ENCODE measurements at regions not wholly inside any gene's neighbourhood (a gene's known extent, or its start where the extent isn't known, plus 50 kb on each side); places are given as distances from the start of the nearest gene placed in this dataset.

DNA sequence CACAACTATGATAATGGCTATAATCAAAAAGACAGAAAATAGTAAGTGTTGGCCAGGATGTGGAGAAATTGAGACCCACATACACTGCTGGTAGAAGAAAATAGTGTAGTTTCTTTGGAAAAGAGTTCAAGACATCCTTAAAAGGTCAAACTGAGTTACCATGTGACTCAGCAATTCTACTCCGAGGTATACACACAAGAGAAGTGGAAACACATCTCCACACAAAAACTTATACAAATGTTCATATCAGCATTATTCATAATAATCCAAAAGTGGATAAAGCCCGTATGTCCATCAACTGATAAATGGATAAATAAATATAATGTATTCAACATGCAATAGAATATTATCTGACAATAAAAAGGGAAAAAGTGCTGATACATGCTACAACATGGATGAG is 532.2 kb downstream of the NR2F1-AS1 start:
- no peak for DNase-seq

DNA sequence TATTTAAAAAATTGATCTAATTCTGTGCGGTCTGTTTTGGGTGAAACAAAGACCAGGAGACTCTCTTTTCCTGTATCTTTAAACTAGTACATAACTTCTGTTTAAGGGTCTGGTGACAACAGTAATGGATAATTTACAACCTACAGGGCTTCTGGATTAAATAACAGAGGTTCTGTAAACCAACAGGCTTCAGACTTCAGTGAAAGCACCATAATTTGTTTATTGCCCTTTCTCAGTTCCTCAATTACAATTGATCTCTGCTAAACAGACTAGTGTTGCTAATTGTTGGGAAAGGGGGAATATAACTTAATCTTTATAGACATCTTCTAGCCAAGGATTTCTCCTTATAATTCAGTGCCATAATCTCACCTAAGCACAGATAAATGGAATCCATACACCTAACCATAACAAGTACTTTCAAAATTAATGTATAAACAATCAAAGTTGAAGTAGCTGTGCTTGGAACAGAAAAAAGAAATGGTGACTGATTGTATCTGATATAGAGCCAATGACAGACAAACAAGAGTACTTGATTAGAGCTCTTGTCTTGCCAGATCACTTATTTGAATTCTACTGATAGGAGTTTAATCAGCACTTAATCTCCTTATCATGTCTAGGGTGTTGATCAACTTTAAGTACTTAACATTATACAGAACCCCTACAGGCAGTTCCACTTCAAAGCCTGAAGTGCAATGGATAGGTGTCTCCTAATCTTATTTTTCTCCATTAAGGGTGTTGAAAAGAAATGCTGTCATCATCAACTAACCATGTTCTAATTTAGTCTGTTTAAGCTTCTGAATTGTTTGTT is 536.0 kb downstream of the NR2F1-AS1 start:
- DNase-seq: no peak

GRCh38 chr5:93039888-93040287 is 541.1 kb downstream of the NR2F1-AS1 start:
- DNase-seq: no peak

DNA sequence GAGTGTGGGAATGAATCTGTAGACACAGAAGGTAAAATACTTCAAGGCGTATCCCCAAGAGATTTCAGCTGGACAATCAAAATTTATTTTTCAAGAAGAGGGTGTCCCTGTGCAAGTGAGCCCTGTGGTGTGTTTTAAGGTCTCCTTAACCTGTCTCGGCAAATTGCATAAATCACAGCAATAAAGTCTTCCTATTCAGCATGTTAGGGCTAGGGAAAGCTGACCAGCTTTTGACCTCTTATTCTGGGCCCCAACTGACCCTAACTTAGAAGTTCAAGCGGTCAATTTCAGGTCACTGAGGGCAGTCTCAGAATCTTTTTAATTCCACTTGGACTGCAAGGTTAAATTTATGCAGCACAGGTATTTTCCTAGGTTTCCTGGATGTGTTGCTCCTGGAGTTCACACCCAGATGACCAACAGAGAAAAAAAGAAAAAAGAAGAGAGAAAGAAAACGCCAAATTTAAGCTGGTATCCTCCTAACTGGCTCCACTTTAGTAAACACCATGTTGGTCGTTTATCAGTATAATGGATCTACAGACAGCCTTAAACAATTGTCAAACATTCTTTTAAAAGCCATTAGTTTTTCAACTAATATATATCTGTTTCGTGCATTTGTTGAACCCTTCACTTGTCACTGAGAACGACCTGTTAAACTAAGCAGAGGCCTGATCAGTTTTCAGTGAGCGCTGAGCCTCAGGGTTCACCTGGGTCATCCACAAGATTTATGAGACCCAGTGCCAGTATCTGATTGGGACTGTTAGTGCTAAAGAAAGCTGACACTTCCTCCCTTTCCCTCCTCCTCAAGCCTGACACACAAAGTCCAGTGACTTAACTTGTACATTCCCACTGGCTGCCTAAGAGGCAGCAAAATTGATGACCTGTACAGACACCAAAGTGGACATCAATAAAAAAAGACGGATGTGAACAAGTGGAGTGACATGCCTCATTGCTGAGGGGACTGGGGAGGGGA is 546.1 kb downstream of the NR2F1-AS1 start:
- DNase-seq: no peak

GRCh38 chr5:93022796-93023447 is 558.1 kb downstream of the NR2F1-AS1 start:
- DNase-seq: no peak

GRCh38 chr5:93022211-93022610 is 558.8 kb downstream of the NR2F1-AS1 start:
- DNase-seq: no peak

DNA sequence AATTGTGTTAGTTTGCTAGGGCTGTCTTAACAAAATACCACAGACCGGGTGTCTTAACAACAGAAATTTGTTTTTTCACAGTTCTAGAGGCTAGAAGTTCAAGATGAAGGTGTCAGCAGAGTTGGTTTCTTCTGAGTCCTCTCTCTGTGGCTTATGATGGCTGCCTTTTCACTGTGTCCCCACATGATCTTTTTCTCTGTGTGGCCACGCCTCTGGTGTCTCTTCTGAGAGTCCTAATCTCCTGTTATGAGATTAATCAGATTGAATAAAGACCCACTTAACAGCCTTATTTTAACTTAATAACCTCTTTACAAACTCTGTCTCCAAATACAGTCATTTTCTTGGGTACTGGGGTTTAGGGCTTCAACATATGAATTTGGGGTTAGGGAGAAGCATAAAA is 561.1 kb downstream of the NR2F1-AS1 start:
- DNase-seq: no peak

DNA sequence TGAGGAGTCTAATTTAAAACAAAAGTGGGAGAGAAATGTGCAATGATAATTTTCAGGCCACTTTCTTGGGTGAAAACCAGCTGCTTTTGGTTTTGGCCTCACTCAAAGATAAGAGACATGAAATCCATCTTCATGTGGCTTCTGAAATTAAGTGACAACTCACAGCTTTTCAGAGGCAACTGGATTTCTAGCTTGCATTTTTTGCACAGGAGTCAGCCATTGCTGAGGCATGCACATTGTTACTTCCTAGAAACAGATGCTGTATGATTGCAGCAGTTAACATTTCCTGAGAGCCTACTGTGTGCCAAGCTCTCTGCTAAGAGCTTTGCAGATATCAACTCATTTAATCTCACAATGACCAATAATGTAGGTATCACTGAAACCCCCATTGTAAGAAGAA is 562.6 kb downstream of the NR2F1-AS1 start:
- DNase-seq: no peak

DNA sequence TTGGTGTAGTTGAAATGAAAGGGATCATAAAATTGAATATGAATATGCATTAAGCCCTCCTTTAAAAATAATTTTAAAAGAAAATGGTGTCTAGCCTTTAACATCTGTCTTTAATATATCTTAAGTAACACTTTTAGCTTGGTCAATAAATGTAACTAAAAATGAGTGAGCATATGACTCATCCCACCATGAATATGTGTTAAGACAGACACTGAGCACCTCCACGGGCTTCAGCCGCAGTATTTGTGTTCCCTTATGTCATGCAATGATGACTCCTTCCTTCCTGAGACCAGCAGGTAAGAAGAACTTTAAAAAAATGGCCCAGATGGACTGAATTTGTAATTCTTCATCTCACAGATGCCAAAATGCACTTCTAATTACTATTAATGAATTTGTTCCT is 563.2 kb downstream of the NR2F1-AS1 start:
- no peak for DNase-seq

- no peak for DNase-seq
These were observed 563.6 kb downstream of the NR2F1-AS1 start for GRCh38 chr5:93017376-93017775.

- DNase-seq: no peak
These were observed 570.4 kb downstream of the NR2F1-AS1 start for GRCh38 chr5:93010616-93011015.

- DNase-seq: no peak
These were observed 571.0 kb downstream of the NR2F1-AS1 start for GRCh38 chr5:93010037-93010436.

DNA sequence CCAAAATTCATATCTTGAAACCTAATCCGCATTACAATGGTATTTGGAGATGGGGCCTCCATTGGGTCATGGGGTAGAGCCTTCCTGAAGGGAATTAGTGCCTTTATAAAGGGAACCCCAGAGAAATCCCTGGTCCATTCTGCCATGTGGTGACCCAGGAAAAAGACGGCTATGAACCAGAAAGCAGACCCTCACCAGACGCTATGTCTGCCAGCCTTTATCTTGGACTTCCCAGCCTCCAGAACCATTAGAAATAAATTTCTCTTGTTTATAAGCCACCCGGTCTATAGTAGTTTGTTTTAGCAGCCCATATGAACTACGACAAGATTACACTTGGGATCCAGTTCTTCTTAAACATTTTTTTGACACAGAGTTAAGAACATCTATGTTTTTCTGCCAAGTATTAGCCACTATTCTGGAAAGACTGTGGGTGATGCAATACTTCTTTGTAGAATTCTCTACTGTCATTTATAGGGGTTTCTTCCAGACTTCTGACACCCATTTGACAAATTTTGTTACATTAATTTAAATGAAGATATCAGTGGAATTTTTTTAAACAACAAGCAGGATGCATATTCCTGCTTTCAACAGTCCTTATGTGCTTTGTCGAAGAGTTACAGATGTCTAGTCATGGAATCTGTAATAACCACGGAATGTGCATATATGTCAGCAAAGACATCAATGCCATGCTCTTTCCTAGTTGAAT is 572.4 kb downstream of the NR2F1-AS1 start:
- DNase-seq: no peak

DNA sequence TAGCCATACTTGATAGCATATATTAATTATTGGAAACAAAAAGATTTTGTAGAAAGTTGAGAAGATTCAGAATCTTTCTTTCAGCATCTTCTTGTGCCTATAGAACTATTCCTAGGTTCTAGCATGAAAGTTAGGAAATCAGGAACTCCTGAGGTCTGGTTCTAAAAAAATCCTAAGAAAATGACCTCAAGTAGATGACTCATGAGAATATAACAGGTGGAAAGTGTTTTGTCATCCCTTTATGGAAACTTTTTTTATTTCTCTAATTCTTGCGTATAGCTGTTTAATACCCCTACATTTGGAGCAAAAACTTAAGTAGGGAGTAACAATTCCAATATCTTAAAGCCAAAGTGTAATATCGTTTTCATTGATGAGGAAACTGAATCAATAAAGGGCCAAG is 574.1 kb downstream of the NR2F1-AS1 start:
- no peak for DNase-seq

DNA sequence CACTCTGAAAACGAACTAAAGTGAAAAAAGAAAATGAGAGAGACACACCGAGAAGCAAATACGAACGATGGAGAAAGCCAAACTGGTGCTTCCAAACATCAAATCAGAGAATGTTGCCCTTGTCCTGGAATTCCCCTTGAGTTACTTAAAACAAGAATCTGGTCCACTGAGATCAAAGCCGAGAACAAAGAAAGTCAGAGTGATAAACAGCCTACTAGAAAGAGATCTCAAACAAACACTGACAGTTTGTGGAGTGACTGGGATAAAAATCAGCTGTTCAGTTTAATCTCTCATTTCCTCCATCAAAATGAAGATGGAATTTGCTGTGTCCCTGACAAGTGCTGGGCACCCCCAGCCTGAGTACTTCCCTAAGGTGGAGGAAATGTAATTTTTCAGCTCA is 582.6 kb downstream of the NR2F1-AS1 start:
- DNase-seq: no peak

- no peak for DNase-seq
These were observed 586.6 kb downstream of the NR2F1-AS1 start for GRCh38 chr5:92994392-92994791.

DNA sequence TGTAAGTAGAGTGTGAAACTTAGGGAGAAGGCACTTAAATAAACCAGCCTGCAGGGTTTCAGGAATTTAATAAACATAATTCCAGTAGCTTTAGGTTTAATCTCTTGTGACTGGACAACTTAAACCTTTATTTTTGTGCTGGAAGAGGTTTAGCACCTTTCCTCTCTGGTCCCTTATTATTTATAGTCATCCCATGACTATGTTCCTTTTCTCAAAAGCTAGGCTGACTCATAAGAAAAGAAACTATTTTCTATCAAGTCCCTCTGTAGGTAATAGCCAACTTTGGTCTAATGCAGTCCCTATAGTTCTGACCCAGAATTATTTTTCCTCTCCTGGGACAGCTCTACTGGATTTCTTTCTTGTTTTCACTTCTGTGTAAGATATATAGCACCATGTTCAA is 588.9 kb downstream of the NR2F1-AS1 start:
- no peak for DNase-seq

- DNase-seq: no peak
These were observed 589.4 kb downstream of the NR2F1-AS1 start for GRCh38 chr5:92991581-92992067.

DNA sequence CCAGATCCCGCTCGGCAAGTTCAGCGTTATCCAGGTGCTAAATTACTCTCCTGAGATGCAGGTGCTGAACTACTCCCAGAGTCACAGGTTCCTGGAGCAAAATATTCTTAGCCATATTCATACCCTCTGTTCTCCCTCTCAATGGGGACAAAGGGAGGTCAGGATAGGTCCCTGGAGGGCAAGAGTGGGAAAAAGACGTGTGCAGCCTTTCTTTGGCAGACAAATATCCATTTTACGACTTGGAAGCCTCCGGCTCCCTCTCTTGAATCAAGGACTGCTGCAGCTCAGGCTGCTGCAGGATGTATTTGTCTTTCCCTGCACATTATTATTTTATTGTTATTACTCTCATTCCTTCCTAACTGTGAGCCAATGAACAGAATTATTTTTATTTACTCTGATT is 590.2 kb downstream of the NR2F1-AS1 start:
- DNase-seq: no peak

- no peak for DNase-seq
These were observed 600.0 kb downstream of the NR2F1-AS1 start for GRCh38 chr5:92981001-92981400.

DNA sequence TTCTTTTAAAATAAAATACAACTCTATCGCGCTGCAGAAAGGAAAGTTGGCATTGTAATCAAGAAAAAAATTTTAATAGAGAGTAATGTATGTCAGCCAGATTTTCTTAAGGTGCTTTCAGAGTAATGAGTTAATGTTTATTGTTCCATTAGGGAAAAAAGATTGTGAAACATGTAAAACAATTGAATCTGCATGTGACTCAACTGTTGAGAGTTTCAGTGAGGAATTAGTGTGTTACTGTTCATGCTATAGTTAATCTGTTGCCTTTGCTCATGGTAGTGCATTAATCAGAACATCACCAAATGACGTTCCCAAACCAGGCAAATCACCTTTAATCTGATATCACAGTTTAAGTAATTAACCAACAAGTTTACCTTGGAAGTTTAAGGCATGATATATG is 600.5 kb downstream of the NR2F1-AS1 start:
- no peak for DNase-seq

GRCh38 chr5:92979716-92980115 is 601.3 kb downstream of the NR2F1-AS1 start:
- DNase-seq: no peak
